ENCODE measurements at regions not wholly inside any gene's neighbourhood (a gene's known extent, or its start where the extent isn't known, plus 50 kb on each side); places are given as distances from the start of the nearest gene placed in this dataset.

GRCh38 chr10:2130705-2131305, 393.5 kb upstream of the ADARB2 start:
- no peak for TF ChIP-seq TARDBP (IDR thresholded peaks at IDR 0.05)
- TF ChIP-seq ARNT (IDR thresholded peaks at IDR 0.05) = no peak
- TF ChIP-seq BHLHE40 (IDR thresholded peaks at IDR 0.05; ENCODE audit: borderline replicate concordance) = no peak
- no peak for TF ChIP-seq FOXK2 (IDR thresholded peaks at IDR 0.05)
- no peak for TF ChIP-seq SP1 (IDR thresholded peaks at IDR 0.05)
- no peak for TF ChIP-seq ZNF384 (IDR thresholded peaks at IDR 0.05)
- TF ChIP-seq NFRKB (IDR thresholded peaks at IDR 0.05) = no peak
